Karpas-422 (cell line): ENCODE measurements at regions not wholly inside any gene's neighbourhood (a gene's known extent, or its start where the extent isn't known, plus 50 kb on each side); places are given as distances from the start of the nearest gene placed in this dataset.
"Not testable (repeated sequence)": the region's sequence is repeated elsewhere in the genome, so short reads cannot be mapped to it uniquely, and the experiment has no call there.

Experiments used
- DNase-seq: peaks from one replicate; pipeline ENCODE4 v3.0.0-alpha.2; 2015
- H2AFZ ChIP-seq: fragments of 200-600 bp; sonication (generic); 2 replicates; pipeline ENCODE4 v1.6.1; 2014; ENCODE audit warnings: antibody characterized with exemption, low read length, mixed read lengths
- H3K27ac ChIP-seq: fragments of 200-600 bp; sonication (generic); 2 replicates; pipeline ENCODE4 v1.5.1; 2014; ENCODE audit warnings: mild to moderate bottlenecking, low read length, moderate library complexity
- H3K27me3 ChIP-seq: fragments of 200-600 bp; sonication (generic); 2 replicates; pipeline ENCODE4 v1.6.1; 2014; ENCODE audit warnings: low read length, mixed read lengths
- H3K36me3 ChIP-seq: fragments of 200-600 bp; sonication (generic); 2 replicates; pipeline ENCODE4 v1.6.1; 2014; ENCODE audit warnings: low read length, mixed read lengths; ENCODE audit not compliant: insufficient read depth
- H3K4me1 ChIP-seq: fragments of 200-600 bp; sonication (generic); 2 replicates; pipeline ENCODE4 v1.6.1; 2014; ENCODE audit warnings: mild to moderate bottlenecking, low read length, mixed read lengths
- H3K4me2 ChIP-seq: fragments of 200-600 bp; sonication (generic); 2 replicates; pipeline ENCODE4 v1.6.1; 2014; ENCODE audit warnings: low read length, low read depth, mild to moderate bottlenecking; ENCODE audit not compliant: poor library complexity, severe bottlenecking
- H3K4me3 ChIP-seq: fragments of 200-600 bp; sonication (generic); 2 replicates; pipeline ENCODE4 v1.5.1; 2014; ENCODE audit warnings: mild to moderate bottlenecking, antibody characterized with exemption, low read length, mixed read lengths
- H3K79me2 ChIP-seq: fragments of 200-600 bp; sonication (generic); 2 replicates; pipeline ENCODE4 v1.6.1; 2014; ENCODE audit warnings: mild to moderate bottlenecking, low read length, mixed read lengths
- H3K9ac ChIP-seq: fragments of 200-600 bp; sonication (generic); 2 replicates; pipeline ENCODE4 v1.6.0; 2014; ENCODE audit warnings: low read length
- H3K9me2 ChIP-seq: fragments of 200-600 bp; sonication (generic), shearing (Covaris generic); replicated peaks from 2 replicates; pipeline ENCODE4 v1.6.0; 2014; ENCODE audit warnings: mild to moderate bottlenecking, low read length, moderate library complexity; ENCODE audit not compliant: insufficient read depth
- H3K9me3 ChIP-seq: fragments of 300-700, 200-600 bp; sonication (generic); 2 replicates; pipeline ENCODE4 v1.6.1; 2014; ENCODE audit warnings: low read length, mixed read lengths
- H4K20me1 ChIP-seq: fragments of 200-600 bp; sonication (generic); 2 replicates; pipeline ENCODE4 v1.6.1; 2014; ENCODE audit warnings: mild to moderate bottlenecking, antibody characterized with exemption, low read length, low read depth; ENCODE audit not compliant: insufficient read depth

DNA sequence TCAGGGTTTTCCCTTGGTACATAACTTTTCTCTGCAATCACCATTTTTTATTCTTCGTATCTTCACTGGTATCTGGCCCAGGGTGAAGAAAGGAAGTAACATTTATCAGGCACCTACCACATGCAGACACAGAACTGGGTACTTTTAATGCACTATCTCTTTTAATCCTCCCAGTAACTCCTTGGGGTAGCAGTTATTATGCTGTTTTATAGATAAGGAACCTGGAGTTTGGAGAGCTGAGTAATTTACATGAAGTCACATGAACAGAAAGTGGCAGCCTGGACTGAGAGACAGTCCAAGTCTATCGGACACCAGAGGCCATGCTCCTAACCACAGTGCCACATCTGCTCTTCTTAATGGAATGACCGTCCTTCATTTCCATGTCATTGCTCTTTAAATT lies 117.1 kb upstream of the PODXL start:
- H3K79me2 ChIP-seq, result no peaks in the 10 kb centered on the region
- H4K20me1 ChIP-seq, result no peaks in the 10 kb centered on the region
- no peak for DNase-seq
- no peaks in the 10 kb centered on the region for H3K9me3 ChIP-seq
- H3K27me3 ChIP-seq, result no peaks in the 10 kb centered on the region
- H2AFZ ChIP-seq, result no peak overlapping the region
- H3K27ac ChIP-seq, result no peak overlapping the region
- H3K9ac ChIP-seq, result no peak overlapping the region
- no peak overlapping the region for H3K4me3 ChIP-seq
- no peak overlapping the region for H3K4me2 ChIP-seq
- H3K4me1 ChIP-seq, result no peaks in the 10 kb centered on the region
- no peaks in the 10 kb centered on the region for H3K36me3 ChIP-seq
- no peaks in the 10 kb centered on the region for H3K9me2 ChIP-seq

DNA sequence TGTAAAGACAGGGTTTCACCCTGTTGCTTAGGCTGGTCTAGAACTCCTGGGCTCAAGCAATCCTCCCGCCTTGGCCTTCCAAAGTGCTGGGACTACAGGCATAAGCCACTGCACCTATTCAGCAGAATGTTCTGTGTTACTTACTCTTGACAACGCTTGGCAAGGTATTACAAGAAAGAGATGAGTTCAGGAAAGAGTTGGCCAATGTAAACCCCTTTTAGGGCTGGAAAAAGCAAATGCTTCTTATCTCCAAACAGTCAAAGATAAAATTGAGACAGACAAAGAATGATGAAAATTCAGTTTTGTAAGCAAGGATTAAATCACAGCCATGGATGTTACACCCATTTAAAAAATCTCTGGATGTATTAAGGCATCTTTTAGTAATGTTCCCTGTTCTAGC lies 114.0 kb upstream of the PODXL start:
- no peaks in the 10 kb centered on the region for H3K4me1 ChIP-seq
- H3K9me3 ChIP-seq, result no peaks in the 10 kb centered on the region
- no peaks in the 10 kb centered on the region for H3K9me2 ChIP-seq
- H2AFZ ChIP-seq, result no peak overlapping the region
- H3K79me2 ChIP-seq, result no peaks in the 10 kb centered on the region
- no peaks in the 10 kb centered on the region for H3K36me3 ChIP-seq
- no peak overlapping the region for H3K27ac ChIP-seq
- H3K4me3 ChIP-seq, result no peak overlapping the region
- no peak overlapping the region for H3K9ac ChIP-seq
- no peak for DNase-seq
- H4K20me1 ChIP-seq, result no peaks in the 10 kb centered on the region
- no peak overlapping the region for H3K4me2 ChIP-seq
- no peaks in the 10 kb centered on the region for H3K27me3 ChIP-seq

DNA sequence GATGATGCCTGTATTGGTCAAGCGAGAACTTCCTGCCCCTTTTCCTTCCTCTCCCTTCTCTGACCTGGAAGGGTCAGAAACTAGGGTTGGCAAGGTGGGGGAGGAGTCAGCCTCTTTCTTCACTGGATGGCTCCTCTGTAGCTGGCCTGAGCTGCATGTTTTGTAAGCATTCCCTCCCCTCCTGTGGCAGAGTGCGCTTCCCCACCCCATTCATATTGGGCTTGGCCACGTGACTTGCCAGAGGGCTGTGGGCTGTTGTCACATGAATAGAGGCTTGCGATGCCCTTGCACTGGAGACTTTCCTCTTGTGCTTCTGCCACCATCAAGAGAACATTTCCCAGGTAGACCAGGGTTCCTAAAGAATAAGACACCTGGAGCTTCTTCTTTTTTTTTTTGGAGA lies 111.3 kb upstream of the PODXL start:
- Histone ChIP-seq H3K9me3 (no peaks in the 10 kb centered on the region), H3K9ac (no peak overlapping the region), H3K4me2 (no peak overlapping the region), H3K9me2 (no peaks in the 10 kb centered on the region), H3K27ac (no peak overlapping the region), H2AFZ (no peak overlapping the region), H4K20me1 (no peaks in the 10 kb centered on the region), H3K27me3 (no peaks in the 10 kb centered on the region), H3K4me1 (no peaks in the 10 kb centered on the region), H3K36me3 (no peaks in the 10 kb centered on the region), H3K79me2 (no peaks in the 10 kb centered on the region), H3K4me3 (no peak overlapping the region)
- no peak for DNase-seq

DNA sequence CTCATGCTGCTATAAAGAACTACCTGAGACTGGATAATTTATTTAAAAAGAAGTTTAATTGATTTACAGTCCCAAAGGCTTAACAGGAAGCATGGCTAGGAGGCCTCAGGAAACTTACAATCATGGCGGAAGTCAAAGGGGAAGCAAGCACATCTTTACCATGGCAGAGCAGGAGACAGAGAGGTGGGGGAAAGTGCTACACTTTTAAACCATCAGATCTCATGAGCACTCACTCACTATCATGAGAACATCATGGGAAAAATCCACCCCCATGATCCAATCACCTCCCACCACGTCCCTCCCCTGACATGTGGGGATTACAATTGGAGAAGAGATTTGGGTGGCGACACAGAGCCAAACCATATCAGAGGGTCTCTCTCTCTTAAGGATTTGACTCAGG lies 108.6 kb upstream of the PODXL start:
- no peak overlapping the region for H2AFZ ChIP-seq
- H4K20me1 ChIP-seq, result no peaks in the 10 kb centered on the region
- H3K27me3 ChIP-seq, result no peaks in the 10 kb centered on the region
- no peak overlapping the region for H3K9ac ChIP-seq
- no peak overlapping the region for H3K4me2 ChIP-seq
- H3K4me1 ChIP-seq, result no peaks in the 10 kb centered on the region
- H3K27ac ChIP-seq, result no peak overlapping the region
- DNase-seq, result peak; percentile 5
- H3K9me2 ChIP-seq, result no peaks in the 10 kb centered on the region
- H3K79me2 ChIP-seq, result no peaks in the 10 kb centered on the region
- no peak overlapping the region for H3K4me3 ChIP-seq
- no peaks in the 10 kb centered on the region for H3K9me3 ChIP-seq
- no peaks in the 10 kb centered on the region for H3K36me3 ChIP-seq

DNA sequence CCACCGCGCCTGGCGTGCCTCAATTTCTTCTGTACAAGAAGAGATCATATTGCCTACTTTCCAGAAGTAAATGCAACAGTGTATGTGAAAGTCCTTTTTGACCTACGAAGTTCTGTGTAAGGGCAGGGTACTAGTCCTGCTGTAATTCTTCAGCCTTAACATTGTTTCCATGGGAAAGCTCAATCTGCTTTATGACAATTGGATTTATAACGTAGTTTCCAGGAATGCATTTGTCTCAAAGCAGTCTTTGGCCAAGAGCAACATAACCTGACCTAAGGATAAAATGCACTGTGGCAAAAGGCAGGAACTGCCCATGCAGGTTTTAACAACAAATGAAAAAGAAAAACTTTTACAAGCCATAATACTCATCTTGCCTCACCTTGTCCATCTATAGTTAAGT lies 108.1 kb upstream of the PODXL start:
- no peaks in the 10 kb centered on the region for H3K4me1 ChIP-seq
- no peak overlapping the region for H2AFZ ChIP-seq
- H4K20me1 ChIP-seq, result no peaks in the 10 kb centered on the region
- no peaks in the 10 kb centered on the region for H3K79me2 ChIP-seq
- no peaks in the 10 kb centered on the region for H3K27me3 ChIP-seq
- H3K9me2 ChIP-seq, result no peaks in the 10 kb centered on the region
- H3K27ac ChIP-seq, result no peak overlapping the region
- no peak overlapping the region for H3K4me3 ChIP-seq
- H3K36me3 ChIP-seq, result no peaks in the 10 kb centered on the region
- H3K4me2 ChIP-seq, result no peak overlapping the region
- DNase-seq, result no peak
- H3K9me3 ChIP-seq, result no peaks in the 10 kb centered on the region
- H3K9ac ChIP-seq, result no peak overlapping the region

DNA sequence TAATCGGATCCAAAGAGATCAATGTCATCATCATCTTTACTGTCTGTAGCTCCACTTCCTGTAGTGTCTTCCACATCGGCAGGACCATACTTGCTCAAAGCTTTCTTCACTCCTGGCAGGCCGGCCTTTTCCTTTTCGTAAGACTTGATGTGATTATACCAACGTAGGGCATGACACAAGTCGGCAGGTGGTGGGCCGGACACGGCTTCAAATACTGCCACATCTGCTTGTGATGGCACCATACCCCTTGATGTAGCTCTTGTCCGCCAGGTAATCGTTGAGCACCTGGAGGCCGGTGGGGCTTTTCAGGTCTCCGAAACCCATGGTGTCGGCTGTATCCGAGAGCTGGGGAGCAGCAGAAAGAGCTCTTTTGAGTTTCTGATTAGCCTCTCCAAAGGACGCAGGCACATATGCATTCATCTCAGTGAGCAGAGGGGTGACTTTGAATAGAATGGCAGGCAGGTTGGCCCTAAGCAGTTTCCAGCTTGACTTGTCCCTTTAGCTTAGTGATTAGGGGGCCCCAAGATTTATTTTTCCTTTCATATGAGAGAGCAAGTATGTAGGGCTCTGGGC lies 106.0 kb upstream of the PODXL start:
- not testable (repeated sequence) for H3K9ac ChIP-seq, H3K4me1 ChIP-seq, H4K20me1 ChIP-seq, DNase-seq, H3K9me3 ChIP-seq, H3K27ac ChIP-seq, H3K79me2 ChIP-seq, H3K4me2 ChIP-seq, H3K4me3 ChIP-seq, H3K36me3 ChIP-seq, H3K9me2 ChIP-seq, H2AFZ ChIP-seq, H3K27me3 ChIP-seq

DNA sequence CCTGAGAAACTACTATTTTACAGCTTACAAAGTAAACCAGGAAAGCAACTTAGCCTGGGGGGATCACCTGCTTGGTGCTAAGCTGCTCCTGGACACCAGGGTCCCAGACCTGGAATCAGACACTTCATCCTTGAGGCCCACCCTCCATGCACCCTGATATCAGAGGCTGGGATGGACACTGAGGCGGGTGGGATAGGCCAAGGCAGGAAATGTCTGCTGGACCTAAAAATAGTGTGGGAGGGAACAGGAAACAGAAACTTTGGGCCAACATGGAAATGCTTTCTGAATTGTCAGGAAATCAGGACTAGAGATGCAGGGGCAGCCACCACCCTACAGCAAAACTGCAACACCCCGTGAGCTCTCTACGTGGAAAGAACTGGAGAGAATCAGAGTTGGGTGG lies 101.5 kb upstream of the PODXL start:
- H3K27ac ChIP-seq, result no peak overlapping the region
- H3K9me3 ChIP-seq, result no peaks in the 10 kb centered on the region
- H3K9me2 ChIP-seq, result no peaks in the 10 kb centered on the region
- no peak overlapping the region for H3K4me3 ChIP-seq
- no peak overlapping the region for H3K9ac ChIP-seq
- DNase-seq, result peak; percentile 20
- no peaks in the 10 kb centered on the region for H3K4me1 ChIP-seq
- no peak overlapping the region for H2AFZ ChIP-seq
- H3K27me3 ChIP-seq, result no peaks in the 10 kb centered on the region
- H3K36me3 ChIP-seq, result no peaks in the 10 kb centered on the region
- H3K4me2 ChIP-seq, result no peak overlapping the region
- no peaks in the 10 kb centered on the region for H3K79me2 ChIP-seq
- H4K20me1 ChIP-seq, result no peaks in the 10 kb centered on the region

DNA sequence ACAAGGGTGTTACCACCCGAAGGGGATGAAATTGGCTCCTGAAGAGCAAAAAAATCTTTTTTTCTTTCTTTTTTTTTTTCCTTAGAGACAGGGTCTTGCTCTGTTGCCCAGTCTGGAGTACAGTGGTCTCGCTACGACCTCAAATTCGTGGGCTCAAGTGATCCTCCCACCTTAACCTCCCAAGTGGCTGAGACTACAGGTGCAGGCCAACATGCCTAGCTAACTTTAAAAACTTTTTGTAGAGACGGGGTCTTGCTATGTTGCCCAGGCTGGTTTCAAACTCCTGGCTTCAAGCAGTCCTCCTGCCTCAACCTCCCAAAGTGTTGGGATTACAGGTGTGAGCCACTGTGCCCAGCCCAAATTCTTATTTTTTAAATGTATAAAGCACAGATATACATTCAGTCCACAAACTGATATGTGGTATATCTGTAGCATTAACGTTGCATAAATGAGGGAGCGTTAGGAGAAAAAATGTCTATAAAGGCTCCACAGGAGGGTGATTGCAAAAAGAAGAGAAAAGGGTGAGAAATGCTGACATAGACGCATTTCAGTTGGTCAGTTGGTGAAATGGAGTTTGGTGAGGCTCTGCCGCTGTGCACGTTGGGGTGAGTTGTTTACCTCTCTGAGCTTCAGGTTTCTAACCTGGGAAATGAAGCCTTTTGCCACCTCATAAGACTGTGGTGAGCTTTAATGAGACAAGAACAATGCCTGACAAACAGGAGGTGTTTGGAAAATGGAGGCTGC lies 100.7 kb upstream of the PODXL start:
- no peaks in the 10 kb centered on the region for H3K9me2 ChIP-seq
- no peak overlapping the region for H3K27ac ChIP-seq
- no peak overlapping the region for H3K4me2 ChIP-seq
- no peak overlapping the region for H3K9ac ChIP-seq
- H3K79me2 ChIP-seq, result no peaks in the 10 kb centered on the region
- H3K9me3 ChIP-seq, result no peaks in the 10 kb centered on the region
- no peaks in the 10 kb centered on the region for H3K27me3 ChIP-seq
- DNase-seq, result no peak
- no peak overlapping the region for H2AFZ ChIP-seq
- H3K4me3 ChIP-seq, result no peak overlapping the region
- H3K4me1 ChIP-seq, result no peaks in the 10 kb centered on the region
- no peaks in the 10 kb centered on the region for H4K20me1 ChIP-seq
- no peaks in the 10 kb centered on the region for H3K36me3 ChIP-seq
